ENCODE measurements at regions not wholly inside any gene's neighbourhood (a gene's known extent, or its start where the extent isn't known, plus 50 kb on each side); places are given as distances from the start of the nearest gene placed in this dataset.
"Not testable (repeated sequence)": the region's sequence is repeated elsewhere in the genome, so short reads cannot be mapped to it uniquely, and the experiment has no call there.

GRCh38 chr2:128665113-128665512 is 346.4 kb upstream of the HS6ST1 start:
- no peak for DNase-seq (ENCODE audit: low read depth)
- no peak overlapping the region for H3K4me3 ChIP-seq (ENCODE audit: low read depth, low read length)
- no peak for TF ChIP-seq CTCF (IDR thresholded peaks at IDR 0.05; ENCODE audit: control insufficient read depth, extremely low read depth, insufficient read depth)

GRCh38 chr2:128666596-128666995 is 347.9 kb upstream of the HS6ST1 start:
- no peak overlapping the region for H3K4me3 ChIP-seq (ENCODE audit: low read depth, low read length)
- TF ChIP-seq CTCF (IDR thresholded peaks at IDR 0.05; ENCODE audit: control insufficient read depth, extremely low read depth, insufficient read depth), result no peak
- DNase-seq (ENCODE audit: low read depth), result no peak

GRCh38 chr2:128667391-128667790 is 348.7 kb upstream of the HS6ST1 start:
- no peak overlapping the region for H3K4me3 ChIP-seq (ENCODE audit: low read depth, low read length)
- no peak for DNase-seq (ENCODE audit: low read depth)
- TF ChIP-seq CTCF (IDR thresholded peaks at IDR 0.05; ENCODE audit: control insufficient read depth, extremely low read depth, insufficient read depth), result no peak

- TF ChIP-seq CTCF (IDR thresholded peaks at IDR 0.05; ENCODE audit: control insufficient read depth, extremely low read depth, insufficient read depth), result no peak
- DNase-seq (ENCODE audit: low read depth), result no peak
- H3K4me3 ChIP-seq (ENCODE audit: low read depth, low read length), result no peak overlapping the region
Measured at GRCh38 chr2:128668946-128669345, 350.3 kb upstream of the HS6ST1 start.

GRCh38 chr2:128670066-128670465 is 351.4 kb upstream of the HS6ST1 start:
- no peak for TF ChIP-seq CTCF (IDR thresholded peaks at IDR 0.05; ENCODE audit: control insufficient read depth, extremely low read depth, insufficient read depth)
- H3K4me3 ChIP-seq (ENCODE audit: low read depth, low read length), result no peak overlapping the region
- no peak for DNase-seq (ENCODE audit: low read depth)

- not testable (repeated sequence) for H3K4me3 ChIP-seq (ENCODE audit: low read depth, low read length); DNase-seq (ENCODE audit: low read depth)
Measured at GRCh38 chr2:128671981-128672757, 353.5 kb upstream of the HS6ST1 start.

GRCh38 chr2:128679680-128680079 is 361.0 kb upstream of the HS6ST1 start:
- not testable (repeated sequence) for DNase-seq (ENCODE audit: low read depth); H3K4me3 ChIP-seq (ENCODE audit: low read depth, low read length)

GRCh38 chr2:128681507-128681906 is 362.8 kb upstream of the HS6ST1 start:
- TF ChIP-seq CTCF (IDR thresholded peaks at IDR 0.05; ENCODE audit: control insufficient read depth, extremely low read depth, insufficient read depth), result no peak
- no peak for DNase-seq (ENCODE audit: low read depth)
- H3K4me3 ChIP-seq (ENCODE audit: low read depth, low read length), result no peak overlapping the region

All from LNCaP clone FGC (cell line).